ENCODE measurements at regions not wholly inside any gene's neighbourhood (a gene's known extent, or its start where the extent isn't known, plus 50 kb on each side); places are given as distances from the start of the nearest gene placed in this dataset.

DNA sequence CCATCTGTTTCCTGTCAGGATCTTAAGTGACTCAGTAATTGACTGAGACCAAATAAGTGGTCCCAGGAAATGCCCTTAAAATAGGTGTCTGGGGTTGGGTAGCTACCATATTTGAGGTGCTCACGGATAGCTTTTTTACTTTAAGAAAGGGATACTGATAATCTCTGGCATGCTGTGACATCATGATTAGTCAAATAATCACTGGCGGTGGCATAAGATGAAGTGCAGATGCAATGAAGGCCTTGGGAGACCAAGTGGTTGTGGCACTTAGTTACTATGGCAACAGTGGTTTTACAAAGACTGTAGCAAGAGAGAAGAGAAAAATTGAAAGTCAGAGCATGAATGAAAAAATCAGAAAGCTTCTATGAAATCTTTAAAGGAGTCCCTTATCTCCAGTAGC lies 114.5 kb upstream of the SLIT2 start:
- TF ChIP-seq, protein P1, sequence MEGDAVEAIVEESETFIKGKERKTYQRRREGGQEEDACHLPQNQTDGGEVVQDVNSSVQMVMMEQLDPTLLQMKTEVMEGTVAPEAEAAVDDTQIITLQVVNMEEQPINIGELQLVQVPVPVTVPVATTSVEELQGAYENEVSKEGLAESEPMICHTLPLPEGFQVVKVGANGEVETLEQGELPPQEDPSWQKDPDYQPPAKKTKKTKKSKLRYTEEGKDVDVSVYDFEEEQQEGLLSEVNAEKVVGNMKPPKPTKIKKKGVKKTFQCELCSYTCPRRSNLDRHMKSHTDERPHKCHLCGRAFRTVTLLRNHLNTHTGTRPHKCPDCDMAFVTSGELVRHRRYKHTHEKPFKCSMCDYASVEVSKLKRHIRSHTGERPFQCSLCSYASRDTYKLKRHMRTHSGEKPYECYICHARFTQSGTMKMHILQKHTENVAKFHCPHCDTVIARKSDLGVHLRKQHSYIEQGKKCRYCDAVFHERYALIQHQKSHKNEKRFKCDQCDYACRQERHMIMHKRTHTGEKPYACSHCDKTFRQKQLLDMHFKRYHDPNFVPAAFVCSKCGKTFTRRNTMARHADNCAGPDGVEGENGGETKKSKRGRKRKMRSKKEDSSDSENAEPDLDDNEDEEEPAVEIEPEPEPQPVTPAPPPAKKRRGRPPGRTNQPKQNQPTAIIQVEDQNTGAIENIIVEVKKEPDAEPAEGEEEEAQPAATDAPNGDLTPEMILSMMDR (IDR thresholded peaks at IDR 0.05 in 8 of 11, conservative IDR thresholded peaks at IDR 0.05 in 3 of 11) = no peak
- TF ChIP-seq POLR2AphosphoS5 (IDR thresholded peaks at IDR 0.05) = no peak
- TF ChIP-seq POLR2A (IDR thresholded peaks at IDR 0.05) = no peak
